ENCODE measurements at regions not wholly inside any gene's neighbourhood (a gene's known extent, or its start where the extent isn't known, plus 50 kb on each side); places are given as distances from the start of the nearest gene placed in this dataset.

- DNase-seq (ENCODE audit: low spot score): no peak
- peaks cover 41 to 49% of the 10 kb centered on the region in 2 donors for H3K27me3 Mint-ChIP-seq
- ATAC-seq: no peak
Measured at GRCh38 chr2:176555781-176556180, 286.5 kb downstream of the MTX2 start.

GRCh38 chr2:176556373-176556772 lies 287.1 kb downstream of the MTX2 start:
- H3K27me3 Mint-ChIP-seq: peaks cover 44 to 55% of the 10 kb centered on the region in 2 donors
- H3K27ac Mint-ChIP-seq: no peak overlapping the region
- DNase-seq (ENCODE audit: low spot score) (no peak), ATAC-seq (no peak)
- no peaks in the 10 kb centered on the region for H3K9me3 Mint-ChIP-seq
- no peaks in the 10 kb centered on the region for H3K36me3 Mint-ChIP-seq
- H3K4me1 Mint-ChIP-seq (ENCODE audit: low read depth in 2 of 2): peaks cover 12 to 14% of the 10 kb centered on the region in 2 donors
- H3K4me3 Mint-ChIP-seq: no peak overlapping the region

More at GRCh38 chr2:176555781-176556180, 286.5 kb downstream of the MTX2 start:
- H3K27ac Mint-ChIP-seq: no peak overlapping the region
- H3K9me3 Mint-ChIP-seq: no peaks in the 10 kb centered on the region
- H3K4me3 Mint-ChIP-seq: no peak overlapping the region
- peaks cover 12 to 14% of the 10 kb centered on the region in 2 donors for H3K4me1 Mint-ChIP-seq (ENCODE audit: low read depth in 2 of 2)
- H3K36me3 Mint-ChIP-seq: no peaks in the 10 kb centered on the region

- Mint-ChIP-seq H3K36me3 (no peaks in the 10 kb centered on the region), H3K27ac (no peak overlapping the region), H3K27me3 (peaks cover 48 to 61% of the 10 kb centered on the region in 2 donors), H3K4me1 (ENCODE audit: low read depth in 2 of 2) (peaks cover 12 to 14% of the 10 kb centered on the region in 2 donors), H3K9me3 (no peaks in the 10 kb centered on the region), H3K4me3 (no peak overlapping the region)
- DNase-seq (ENCODE audit: low spot score): no peak
- no peak for ATAC-seq
Measured at GRCh38 chr2:176557821-176558220, 288.6 kb downstream of the MTX2 start.

GRCh38 chr2:176558574-176559140 lies 289.4 kb downstream of the MTX2 start:
- no peaks in the 10 kb centered on the region for H3K36me3 Mint-ChIP-seq
- DNase-seq (ENCODE audit: low spot score) (no peak), ATAC-seq (peak in 1 of 2 donors; percentile 38)
- H3K4me1 Mint-ChIP-seq (ENCODE audit: low read depth in 2 of 2): peaks cover 9 to 10% of the 10 kb centered on the region in 2 donors
- peaks cover 47 to 61% of the 10 kb centered on the region in 2 donors for H3K27me3 Mint-ChIP-seq
- H3K4me3 Mint-ChIP-seq: no peak overlapping the region
- H3K27ac Mint-ChIP-seq: no peak overlapping the region
- H3K9me3 Mint-ChIP-seq: no peaks in the 10 kb centered on the region

GRCh38 chr2:176560296-176560695 lies 291.1 kb downstream of the MTX2 start:
- Mint-ChIP-seq H3K9me3 (no peaks in the 10 kb centered on the region), H3K36me3 (no peaks in the 10 kb centered on the region), H3K27ac (no peak overlapping the region), H3K4me1 (ENCODE audit: low read depth in 2 of 2) (no peaks in the 10 kb centered on the region), H3K4me3 (no peak overlapping the region), H3K27me3 (peaks cover 44 to 62% of the 10 kb centered on the region in 2 donors)
- DNase-seq (ENCODE audit: low spot score): no peak
- no peak for ATAC-seq

- Mint-ChIP-seq H3K4me3 (no peak overlapping the region), H3K36me3 (no peaks in the 10 kb centered on the region), H3K27ac (no peak overlapping the region), H3K27me3 (peaks cover 45 to 62% of the 10 kb centered on the region in 2 donors), H3K9me3 (no peaks in the 10 kb centered on the region), H3K4me1 (ENCODE audit: low read depth in 2 of 2) (no peaks in the 10 kb centered on the region)
- DNase-seq (ENCODE audit: low spot score) (no peak), ATAC-seq (no peak)
Measured at GRCh38 chr2:176561706-176562105, 292.5 kb downstream of the MTX2 start.

GRCh38 chr2:176562359-176563078 lies 293.3 kb downstream of the MTX2 start:
- Mint-ChIP-seq H3K36me3 (no peaks in the 10 kb centered on the region), H3K4me1 (ENCODE audit: low read depth in 2 of 2) (no peaks in the 10 kb centered on the region), H3K27ac (no peak overlapping the region), H3K4me3 (no peak overlapping the region), H3K9me3 (no peaks in the 10 kb centered on the region), H3K27me3 (peaks cover 45 to 69% of the 10 kb centered on the region in 2 donors)
- no peak for ATAC-seq
- DNase-seq (ENCODE audit: low spot score): no peak

- no peak overlapping the region for H3K4me3 Mint-ChIP-seq
- H3K4me1 Mint-ChIP-seq (ENCODE audit: low read depth in 2 of 2): peaks cover 0 to 2% of the 10 kb centered on the region in 2 donors
- no peaks in the 10 kb centered on the region for H3K36me3 Mint-ChIP-seq
- peaks cover 39 to 67% of the 10 kb centered on the region in 2 donors for H3K27me3 Mint-ChIP-seq
- no peak for DNase-seq (ENCODE audit: low spot score)
- ATAC-seq: no peak
- no peaks in the 10 kb centered on the region for H3K9me3 Mint-ChIP-seq
- no peak overlapping the region for H3K27ac Mint-ChIP-seq
Measured at GRCh38 chr2:176565641-176566323, 296.5 kb downstream of the MTX2 start.

GRCh38 chr2:176566496-176566895 lies 297.3 kb downstream of the MTX2 start:
- no peaks in the 10 kb centered on the region for H3K9me3 Mint-ChIP-seq
- ATAC-seq (no peak), DNase-seq (ENCODE audit: low spot score) (no peak)
- H3K36me3 Mint-ChIP-seq: no peaks in the 10 kb centered on the region
- peaks cover 0 to 2% of the 10 kb centered on the region in 2 donors for H3K4me1 Mint-ChIP-seq (ENCODE audit: low read depth in 2 of 2)
- H3K27me3 Mint-ChIP-seq: peaks cover 36 to 63% of the 10 kb centered on the region in 2 donors
- no peak overlapping the region for H3K27ac Mint-ChIP-seq
- H3K4me3 Mint-ChIP-seq: no peak overlapping the region

GRCh38 chr2:176566961-176567360 lies 297.7 kb downstream of the MTX2 start:
- no peaks in the 10 kb centered on the region for H3K9me3 Mint-ChIP-seq
- ATAC-seq (no peak), DNase-seq (ENCODE audit: low spot score) (no peak)
- H3K4me1 Mint-ChIP-seq (ENCODE audit: low read depth in 2 of 2): peaks cover 0 to 2% of the 10 kb centered on the region in 2 donors
- H3K4me3 Mint-ChIP-seq: no peak overlapping the region
- peaks cover 37 to 66% of the 10 kb centered on the region in 2 donors for H3K27me3 Mint-ChIP-seq
- no peaks in the 10 kb centered on the region for H3K36me3 Mint-ChIP-seq
- no peak overlapping the region for H3K27ac Mint-ChIP-seq

- H3K4me1 Mint-ChIP-seq (ENCODE audit: low read depth in 2 of 2): peaks cover 0 to 2% of the 10 kb centered on the region in 2 donors
- H3K36me3 Mint-ChIP-seq: no peaks in the 10 kb centered on the region
- no peak for ATAC-seq
- DNase-seq (ENCODE audit: low spot score): no peak
- H3K27me3 Mint-ChIP-seq: peaks cover 36 to 68% of the 10 kb centered on the region in 2 donors
- H3K9me3 Mint-ChIP-seq: no peaks in the 10 kb centered on the region
- no peak overlapping the region for H3K27ac Mint-ChIP-seq
- no peak overlapping the region for H3K4me3 Mint-ChIP-seq
Measured at GRCh38 chr2:176567361-176567760, 298.1 kb downstream of the MTX2 start.

GRCh38 chr2:176569574-176569973 lies 300.3 kb downstream of the MTX2 start:
- no peak overlapping the region for H3K27ac Mint-ChIP-seq
- DNase-seq (ENCODE audit: low spot score) (no peak), ATAC-seq (no peak)
- H3K36me3 Mint-ChIP-seq: no peaks in the 10 kb centered on the region
- H3K4me3 Mint-ChIP-seq: no peak overlapping the region
- H3K27me3 Mint-ChIP-seq: peaks cover 28 to 52% of the 10 kb centered on the region in 2 donors
- H3K9me3 Mint-ChIP-seq: no peaks in the 10 kb centered on the region
- peaks cover 0 to 2% of the 10 kb centered on the region in 2 donors for H3K4me1 Mint-ChIP-seq (ENCODE audit: low read depth in 2 of 2)

- peaks cover 27 to 51% of the 10 kb centered on the region in 2 donors for H3K27me3 Mint-ChIP-seq
- no peaks in the 10 kb centered on the region for H3K36me3 Mint-ChIP-seq
- no peaks in the 10 kb centered on the region for H3K4me1 Mint-ChIP-seq (ENCODE audit: low read depth in 2 of 2)
- no peak overlapping the region for H3K4me3 Mint-ChIP-seq
- no peaks in the 10 kb centered on the region for H3K9me3 Mint-ChIP-seq
- DNase-seq (ENCODE audit: low spot score) (no peak), ATAC-seq (no peak)
- no peak overlapping the region for H3K27ac Mint-ChIP-seq
Measured at GRCh38 chr2:176573612-176574483, 304.6 kb downstream of the MTX2 start.
